ENCODE measurements at regions not wholly inside any gene's neighbourhood (a gene's known extent, or its start where the extent isn't known, plus 50 kb on each side); places are given as distances from the start of the nearest gene placed in this dataset.
"Not testable (repeated sequence)": the region's sequence is repeated elsewhere in the genome, so short reads cannot be mapped to it uniquely, and the experiment has no call there.

GRCh38 chr5:18800293-18801025, 1166.2 kb downstream of the TAF11L14 start:
- Histone ChIP-seq H3K27me3 (no peaks in the 10 kb centered on the region), H2AFZ (no peak overlapping the region), H3K4me2 (no peak overlapping the region), H3K79me2 (no peaks in the 10 kb centered on the region), H4K20me1 (ENCODE audit: insufficient read depth, poor library complexity, severe bottlenecking) (no peaks in the 10 kb centered on the region), H3K9me3 (ENCODE audit: low read depth) (no peaks in the 10 kb centered on the region), H3K4me1 (ENCODE audit: insufficient read depth) (no peaks in the 10 kb centered on the region), H3K9me2 (replicated peaks; ENCODE audit: insufficient read depth) (no peaks in the 10 kb centered on the region), H3K27ac (no peak overlapping the region), H3K4me3 (no peak overlapping the region), H3K36me3 (replicated peaks; ENCODE audit: insufficient read depth, low read depth) (no peaks in the 10 kb centered on the region)
- TF ChIP-seq CTCF (IDR thresholded peaks at IDR 0.05; ENCODE audit: poor library complexity) (no peak), EZH2 (IDR thresholded peaks at IDR 0.05; ENCODE audit: borderline replicate concordance) (no peak), EZH2phosphoT487 (IDR thresholded peaks at IDR 0.05; ENCODE audit: low read depth, severe bottlenecking, unreplicated experiment) (no peak)
- DNase-seq (ENCODE audit: low spot score): no peak
- 86% methylated on average over 19 of the region's 19 CpGs for WGBS (ENCODE audit: low lambda C conversion rate, missing lambda C conversion rate)

GRCh38 chr5:18801413-18801812, 1167.2 kb downstream of the TAF11L14 start:
- not testable (repeated sequence) for H3K4me3 ChIP-seq; H3K27me3 ChIP-seq; H3K36me3 ChIP-seq (replicated peaks; ENCODE audit: insufficient read depth, low read depth); H3K9me3 ChIP-seq (ENCODE audit: low read depth); H3K4me2 ChIP-seq; H3K27ac ChIP-seq; H3K4me1 ChIP-seq (ENCODE audit: insufficient read depth); H4K20me1 ChIP-seq (ENCODE audit: insufficient read depth, poor library complexity, severe bottlenecking); H3K9me2 ChIP-seq (replicated peaks; ENCODE audit: insufficient read depth); DNase-seq (ENCODE audit: low spot score); H3K79me2 ChIP-seq; H2AFZ ChIP-seq
- WGBS (ENCODE audit: low lambda C conversion rate, missing lambda C conversion rate): 84% methylated on average over 3 of the region's 3 CpGs

GRCh38 chr5:18802336-18802735, 1168.1 kb downstream of the TAF11L14 start:
- no peak overlapping the region for H3K4me3 ChIP-seq
- no peak for TF ChIP-seq EZH2phosphoT487 (IDR thresholded peaks at IDR 0.05; ENCODE audit: low read depth, severe bottlenecking, unreplicated experiment)
- no peak for TF ChIP-seq CTCF (IDR thresholded peaks at IDR 0.05; ENCODE audit: poor library complexity)
- TF ChIP-seq EZH2 (IDR thresholded peaks at IDR 0.05; ENCODE audit: borderline replicate concordance): no peak
- DNase-seq (ENCODE audit: low spot score): no peak
- no peaks in the 10 kb centered on the region for H3K27me3 ChIP-seq
- WGBS (ENCODE audit: low lambda C conversion rate, missing lambda C conversion rate): 88% methylated on average over 2 of the region's 2 CpGs
- no peak overlapping the region for H3K27ac ChIP-seq
- H3K4me2 ChIP-seq: no peak overlapping the region
- no peaks in the 10 kb centered on the region for H3K4me1 ChIP-seq (ENCODE audit: insufficient read depth)
- H3K9me3 ChIP-seq (ENCODE audit: low read depth): no peaks in the 10 kb centered on the region
- no peaks in the 10 kb centered on the region for H3K36me3 ChIP-seq (replicated peaks; ENCODE audit: insufficient read depth, low read depth)
- no peaks in the 10 kb centered on the region for H4K20me1 ChIP-seq (ENCODE audit: insufficient read depth, poor library complexity, severe bottlenecking)
- no peaks in the 10 kb centered on the region for H3K79me2 ChIP-seq
- H2AFZ ChIP-seq: no peak overlapping the region
- no peaks in the 10 kb centered on the region for H3K9me2 ChIP-seq (replicated peaks; ENCODE audit: insufficient read depth)

GRCh38 chr5:18805376-18805775, 1171.1 kb downstream of the TAF11L14 start:
- no peak for TF ChIP-seq EZH2 (IDR thresholded peaks at IDR 0.05; ENCODE audit: borderline replicate concordance)
- no peak for TF ChIP-seq EZH2phosphoT487 (IDR thresholded peaks at IDR 0.05; ENCODE audit: low read depth, severe bottlenecking, unreplicated experiment)
- TF ChIP-seq CTCF (IDR thresholded peaks at IDR 0.05; ENCODE audit: poor library complexity): no peak
- Histone ChIP-seq H3K4me3 (no peak overlapping the region), H3K27me3 (no peaks in the 10 kb centered on the region), H4K20me1 (ENCODE audit: insufficient read depth, poor library complexity, severe bottlenecking) (no peaks in the 10 kb centered on the region), H3K4me2 (no peak overlapping the region), H2AFZ (no peak overlapping the region), H3K79me2 (no peaks in the 10 kb centered on the region), H3K4me1 (ENCODE audit: insufficient read depth) (no peaks in the 10 kb centered on the region), H3K9me2 (replicated peaks; ENCODE audit: insufficient read depth) (no peaks in the 10 kb centered on the region), H3K9me3 (ENCODE audit: low read depth) (no peaks in the 10 kb centered on the region), H3K36me3 (replicated peaks; ENCODE audit: insufficient read depth, low read depth) (no peaks in the 10 kb centered on the region), H3K27ac (no peak overlapping the region)
- DNase-seq (ENCODE audit: low spot score): no peak
- WGBS (ENCODE audit: low lambda C conversion rate, missing lambda C conversion rate): 85% methylated on average over 2 of the region's 2 CpGs
